ENCODE measurements at regions not wholly inside any gene's neighbourhood (a gene's known extent, or its start where the extent isn't known, plus 50 kb on each side); places are given as distances from the start of the nearest gene placed in this dataset.

DNA sequence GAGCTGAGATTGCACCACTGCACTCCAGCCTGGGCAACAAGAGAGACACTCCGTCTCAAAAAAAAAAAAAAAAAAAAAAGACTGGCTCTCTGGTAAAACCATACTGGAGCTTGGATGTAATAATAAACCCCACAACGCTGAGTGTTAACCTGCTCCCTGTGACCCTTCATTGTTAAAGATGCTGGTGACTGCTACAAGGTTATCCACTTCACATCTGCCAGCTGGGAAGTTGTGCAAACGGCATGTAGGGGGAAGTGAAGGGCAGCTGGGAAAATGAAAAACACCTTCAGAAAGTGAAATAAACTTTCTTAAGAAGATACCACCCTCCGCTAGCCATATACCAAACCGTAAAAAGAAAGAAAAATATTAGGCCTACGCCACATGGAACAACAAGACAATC is 131.0 kb upstream of the NUDT7 start:
- peak overlapping the region; percentile 98 for H3K27ac ChIP-seq (ENCODE audit: insufficient read depth, low read depth, low read length)
- H3K9ac ChIP-seq (replicated peaks; ENCODE audit: extremely low read depth, insufficient read depth, low read length) = peak overlapping the region; percentile 36
- intact Hi-C loops (cut with micrococcal nuclease) = loop anchor here (5.0 kb wide), 1 partner anchor 131 kb away; the partner anchor contains the start of gene NUDT7
- H3K79me2 ChIP-seq (ENCODE audit: control insufficient read depth, insufficient read depth, low read length) = no peaks in the 10 kb centered on the region
- peaks cover 78% of the 10 kb centered on the region for H3K4me1 ChIP-seq (ENCODE audit: control insufficient read depth, extremely low read depth, insufficient read depth, low read length)
- H3K36me3 ChIP-seq (ENCODE audit: control insufficient read depth in 2 of 2, extremely low read depth in 1 of 2, insufficient read depth in 2 of 2, low read length in 2 of 2) = no peaks in the 10 kb centered on the region
- ChIA-PET CTCF (interaction anchor here (0.6 to 2.5 kb wide), 5 partner anchors 8 to 153 kb away, joined by 3 to 10 read pairs (median 4); no protein-coding TSS in a partner anchor), POLR2A (interaction anchor here (0.7 to 1.3 kb wide), 2 partner anchors 16 to 26 kb away, joined by 5 to 7 read pairs; no protein-coding TSS in a partner anchor)
- H2AFZ ChIP-seq (ENCODE audit: low read depth, low read length) = no peak overlapping the region
- no peaks in the 10 kb centered on the region for H3K9me3 ChIP-seq (replicated peaks; ENCODE audit: control insufficient read depth, insufficient read depth, low read length)
- BruUV-seq (replicated peaks) = no TSS peak
- dilution Hi-C loops (cut with MboI; ENCODE audit: extremely low pct_ligation_motif_present, low sequenced_read_pairs) = loop anchor here (25.0 kb wide), 1 partner anchor 354 kb away; no protein-coding TSS in a partner anchor
- DNase-seq (ENCODE audit: low read depth, low spot score) (peak; percentile 89), FAIRE-seq (no peak)
- H3K4me3 ChIP-seq (replicated peaks in 1 of 3; ENCODE audit: insufficient read depth in 1 of 3, low read depth in 1 of 3, low read length in 3 of 3) = no peak overlapping the region
- TF ChIP-seq, protein P1, sequence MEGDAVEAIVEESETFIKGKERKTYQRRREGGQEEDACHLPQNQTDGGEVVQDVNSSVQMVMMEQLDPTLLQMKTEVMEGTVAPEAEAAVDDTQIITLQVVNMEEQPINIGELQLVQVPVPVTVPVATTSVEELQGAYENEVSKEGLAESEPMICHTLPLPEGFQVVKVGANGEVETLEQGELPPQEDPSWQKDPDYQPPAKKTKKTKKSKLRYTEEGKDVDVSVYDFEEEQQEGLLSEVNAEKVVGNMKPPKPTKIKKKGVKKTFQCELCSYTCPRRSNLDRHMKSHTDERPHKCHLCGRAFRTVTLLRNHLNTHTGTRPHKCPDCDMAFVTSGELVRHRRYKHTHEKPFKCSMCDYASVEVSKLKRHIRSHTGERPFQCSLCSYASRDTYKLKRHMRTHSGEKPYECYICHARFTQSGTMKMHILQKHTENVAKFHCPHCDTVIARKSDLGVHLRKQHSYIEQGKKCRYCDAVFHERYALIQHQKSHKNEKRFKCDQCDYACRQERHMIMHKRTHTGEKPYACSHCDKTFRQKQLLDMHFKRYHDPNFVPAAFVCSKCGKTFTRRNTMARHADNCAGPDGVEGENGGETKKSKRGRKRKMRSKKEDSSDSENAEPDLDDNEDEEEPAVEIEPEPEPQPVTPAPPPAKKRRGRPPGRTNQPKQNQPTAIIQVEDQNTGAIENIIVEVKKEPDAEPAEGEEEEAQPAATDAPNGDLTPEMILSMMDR (IDR thresholded peaks at IDR 0.05; ENCODE audit: extremely low read depth in 1 of 2, insufficient read depth in 1 of 2, low read depth in 1 of 2, low read length in 2 of 2) = no peak
- TF ChIP-seq GATA2 (IDR thresholded peaks at IDR 0.05; ENCODE audit: insufficient read depth, insufficient read length, low read depth, low read length) (peak; percentile 92), JUN (IDR thresholded peaks at IDR 0.05; ENCODE audit: borderline replicate concordance, insufficient read depth, insufficient read length, low read depth) (peak; percentile 47), POLR2AphosphoS5 (IDR thresholded peaks at IDR 0.05; ENCODE audit: insufficient read depth, low read depth, low read length) (peak; percentile 32), FOS (IDR thresholded peaks at IDR 0.05; ENCODE audit: borderline replicate concordance, insufficient read depth, low read length) (no peak)
- peak overlapping the region; percentile 35 for H3K4me2 ChIP-seq (ENCODE audit: insufficient read depth, low read length)
- no peaks in the 10 kb centered on the region for H3K27me3 ChIP-seq (ENCODE audit: control insufficient read depth in 2 of 2, insufficient read depth in 2 of 2, low read length in 2 of 2)
- no peaks in the 10 kb centered on the region for H3K9me1 ChIP-seq (replicated peaks; ENCODE audit: control insufficient read depth, extremely low read depth, insufficient read depth, low read length)
- H4K20me1 ChIP-seq (replicated peaks; ENCODE audit: control insufficient read depth, extremely low read depth, insufficient read depth, low read length) = no peaks in the 10 kb centered on the region

All from endothelial cell of umbilical vein (primary cell).